Activated naive CD4-positive, alpha-beta T cell treated with anti-CD3 and anti-CD28 coated beads, Interleukin-2, amount 50 U/mL, for 72 hours (primary cell): ENCODE measurements at regions not wholly inside any gene's neighbourhood (a gene's known extent, or its start where the extent isn't known, plus 50 kb on each side); places are given as distances from the start of the nearest gene placed in this dataset.

Experiments
- ATAC-seq, 2 donors: fragments of 150-1000 bp; cut with Tn5 transposase; 2 replicates each; pipeline ENCODE4 v1.10.0; 2021; ENCODE audit warnings: mild to moderate bottlenecking in 2 of 2, moderate library complexity in 2 of 2
- DNase-seq, 2 donors: peaks; one replicate each; pipeline ENCODE4 v3.0.0; 2021 to 2022; ENCODE audit warnings: low spot score in 2 of 2
- H3K27ac Mint-ChIP-seq, 2 donors: one replicate each; pipeline ENCODE4 v1.8.0; 2022; ENCODE audit warnings: mild to moderate bottlenecking in 2 of 2, mixed read lengths in 2 of 2
- H3K36me3 Mint-ChIP-seq, 2 donors: one replicate each; pipeline ENCODE4 v1.8.0; 2022; ENCODE audit warnings: mixed read lengths in 2 of 2
- H3K9me3 Mint-ChIP-seq, 2 donors: one replicate each; pipeline ENCODE4 v1.8.0; 2022; ENCODE audit warnings: mixed read lengths in 2 of 2

- DNase-seq (no peak), ATAC-seq (no peak)
- no peaks in the 10 kb centered on the region for H3K9me3 Mint-ChIP-seq
- no peak overlapping the region for H3K27ac Mint-ChIP-seq
- H3K36me3 Mint-ChIP-seq, result no peaks in the 10 kb centered on the region
Measured at GRCh38 chr1:239678181-239678580, 291.8 kb downstream of the CHRM3 start.

GRCh38 chr1:239682046-239682445 is 295.7 kb downstream of the CHRM3 start:
- DNase-seq (no peak), ATAC-seq (no peak)
- H3K36me3 Mint-ChIP-seq, result no peaks in the 10 kb centered on the region
- peaks cover 0 to 4% of the 10 kb centered on the region in 2 donors for H3K9me3 Mint-ChIP-seq
- no peak overlapping the region for H3K27ac Mint-ChIP-seq

GRCh38 chr1:239682960-239683359 is 296.6 kb downstream of the CHRM3 start:
- no peak for ATAC-seq
- DNase-seq, result no peak
- H3K27ac Mint-ChIP-seq, result no peak overlapping the region
- no peaks in the 10 kb centered on the region for H3K36me3 Mint-ChIP-seq
- peaks cover 0 to 4% of the 10 kb centered on the region in 2 donors for H3K9me3 Mint-ChIP-seq

- H3K36me3 Mint-ChIP-seq, result no peaks in the 10 kb centered on the region
- DNase-seq, result no peak
- ATAC-seq, result no peak
- H3K27ac Mint-ChIP-seq, result no peak overlapping the region
- peaks cover 0 to 4% of the 10 kb centered on the region in 2 donors for H3K9me3 Mint-ChIP-seq
Measured at GRCh38 chr1:239686386-239686785, 300.0 kb downstream of the CHRM3 start.

GRCh38 chr1:239696317-239696716 is 309.9 kb downstream of the CHRM3 start:
- DNase-seq (no peak), ATAC-seq (no peak)
- Mint-ChIP-seq H3K27ac (no peak overlapping the region), H3K9me3 (peaks cover 3 to 13% of the 10 kb centered on the region in 2 donors), H3K36me3 (peaks cover 11 to 17% of the 10 kb centered on the region in 2 donors)

GRCh38 chr1:239700667-239701066 is 314.3 kb downstream of the CHRM3 start:
- Mint-ChIP-seq H3K36me3 (peaks cover 10 to 12% of the 10 kb centered on the region in 2 donors), H3K27ac (no peak overlapping the region), H3K9me3 (peaks cover 8 to 16% of the 10 kb centered on the region in 2 donors)
- DNase-seq, result no peak
- no peak for ATAC-seq

- Mint-ChIP-seq H3K27ac (peak overlapping the region in 1 of 2 donors; percentile 31), H3K36me3 (peaks cover 8 to 15% of the 10 kb centered on the region in 2 donors), H3K9me3 (peaks cover 5 to 12% of the 10 kb centered on the region in 2 donors)
- ATAC-seq (peak; percentile 59 to 92), DNase-seq (no peak)
Measured at GRCh38 chr1:239703075-239703474, 316.7 kb downstream of the CHRM3 start.

- peaks cover 4 to 16% of the 10 kb centered on the region in 2 donors for H3K9me3 Mint-ChIP-seq
- no peak for ATAC-seq
- DNase-seq, result no peak
- H3K36me3 Mint-ChIP-seq, result peaks cover 12 to 36% of the 10 kb centered on the region in 2 donors
- no peak overlapping the region for H3K27ac Mint-ChIP-seq
Measured at GRCh38 chr1:239706245-239706892, 320.0 kb downstream of the CHRM3 start.

GRCh38 chr1:239707615-239708014 is 321.2 kb downstream of the CHRM3 start:
- H3K36me3 Mint-ChIP-seq, result peaks cover 17 to 41% of the 10 kb centered on the region in 2 donors
- ATAC-seq, result no peak
- H3K27ac Mint-ChIP-seq, result no peak overlapping the region
- DNase-seq, result no peak
- H3K9me3 Mint-ChIP-seq, result peaks cover 0 to 16% of the 10 kb centered on the region in 2 donors

- ATAC-seq (peak; percentile 37 to 68), DNase-seq (no peak)
- Mint-ChIP-seq H3K27ac (peak overlapping the region in 1 of 2 donors; percentile 71), H3K36me3 (peaks cover 20 to 41% of the 10 kb centered on the region in 2 donors), H3K9me3 (peaks cover 0 to 16% of the 10 kb centered on the region in 2 donors)
Measured at GRCh38 chr1:239708622-239709021, 322.3 kb downstream of the CHRM3 start.

GRCh38 chr1:239711768-239712167 is 325.4 kb downstream of the CHRM3 start:
- H3K27ac Mint-ChIP-seq, result peak overlapping the region in 1 of 2 donors; percentile 13
- H3K9me3 Mint-ChIP-seq, result peaks cover 0 to 12% of the 10 kb centered on the region in 2 donors
- ATAC-seq (no peak), DNase-seq (no peak)
- peaks cover 14 to 29% of the 10 kb centered on the region in 2 donors for H3K36me3 Mint-ChIP-seq

GRCh38 chr1:239717097-239717917 is 330.9 kb downstream of the CHRM3 start:
- Mint-ChIP-seq H3K9me3 (no peaks in the 10 kb centered on the region), H3K36me3 (peaks cover 0 to 19% of the 10 kb centered on the region in 2 donors), H3K27ac (peak overlapping the region in 1 of 2 donors; percentile 99)
- ATAC-seq (peak in 1 of 2 donors; percentile 5), DNase-seq (no peak)

- ATAC-seq, result no peak
- H3K36me3 Mint-ChIP-seq, result peaks cover 0 to 17% of the 10 kb centered on the region in 2 donors
- no peak for DNase-seq
- H3K27ac Mint-ChIP-seq, result peak overlapping the region in 1 of 2 donors; percentile 99
- no peaks in the 10 kb centered on the region for H3K9me3 Mint-ChIP-seq
Measured at GRCh38 chr1:239717918-239718184, 331.5 kb downstream of the CHRM3 start.

GRCh38 chr1:239718571-239718970 is 332.2 kb downstream of the CHRM3 start:
- ATAC-seq (peak; percentile 25 to 64), DNase-seq (no peak)
- peak overlapping the region in 1 of 2 donors; percentile 99 for H3K27ac Mint-ChIP-seq
- H3K36me3 Mint-ChIP-seq, result peaks cover 0 to 16% of the 10 kb centered on the region in 2 donors
- H3K9me3 Mint-ChIP-seq, result no peaks in the 10 kb centered on the region

- no peaks in the 10 kb centered on the region for H3K9me3 Mint-ChIP-seq
- ATAC-seq (peak; percentile 78 to 83), DNase-seq (peak in 1 of 2 donors; percentile 35)
- H3K36me3 Mint-ChIP-seq, result peaks cover 0 to 16% of the 10 kb centered on the region in 2 donors
- peak overlapping the region in 1 of 2 donors; percentile 99 for H3K27ac Mint-ChIP-seq
Measured at GRCh38 chr1:239718997-239719628, 332.7 kb downstream of the CHRM3 start.

GRCh38 chr1:239719642-239720258 is 333.4 kb downstream of the CHRM3 start:
- no peaks in the 10 kb centered on the region for H3K9me3 Mint-ChIP-seq
- ATAC-seq (peak; percentile 55 to 58), DNase-seq (peak in 1 of 2 donors; percentile 41)
- H3K27ac Mint-ChIP-seq, result peak overlapping the region in 1 of 2 donors; percentile 99
- H3K36me3 Mint-ChIP-seq, result peaks cover 0 to 16% of the 10 kb centered on the region in 2 donors

GRCh38 chr1:239722035-239722434 is 335.7 kb downstream of the CHRM3 start:
- ATAC-seq, result peak; percentile 26 to 59
- DNase-seq, result no peak
- H3K9me3 Mint-ChIP-seq, result no peaks in the 10 kb centered on the region
- H3K36me3 Mint-ChIP-seq, result peaks cover 0 to 16% of the 10 kb centered on the region in 2 donors
- peak overlapping the region in 1 of 2 donors; percentile 79 for H3K27ac Mint-ChIP-seq
